HCT116 (cell line): ENCODE measurements at regions not wholly inside any gene's neighbourhood (a gene's known extent, or its start where the extent isn't known, plus 50 kb on each side); places are given as distances from the start of the nearest gene placed in this dataset.

Source experiments
- ATAC-seq: fragments of 200-7000 bp; cut with Tn5 transposase; 2 replicates; pipeline ENCODE4 v1.9.1; 2020; ENCODE audit warnings: mild to moderate bottlenecking, moderate library complexity
- BruUV-seq: library from RNA; stranded (reverse); fragments of 400-500 nt; replicated peaks from 2 replicates; lab custom pipeline; 2021; lab: Mats Ljungman, UMichigan
- CTCF ChIA-PET: fragments of 300-600 bp; sonication (Branson Sonifier 250); formaldehyde crosslinking; loops from one replicate; lab custom pipeline; 2021; ENCODE audit warnings: antibody characterized with exemption; lab: Charles Lee
- POLR2A ChIA-PET: fragments of 300-600, 350-600 bp; sonication (Branson Sonifier 250); formaldehyde crosslinking; loops from one replicate; lab custom pipeline; 2021; ENCODE audit warnings: antibody characterized with exemption; lab: Charles Lee
- RAD21 ChIA-PET, 2 experiments: fragments of 300-600 bp; sonication (Branson Sonifier 250); formaldehyde crosslinking; loops; one replicate each; lab custom pipeline; 2023; ENCODE audit warnings: low total read pairs in 2 of 2; ENCODE audit not compliant: uncharacterized antibody in 2 of 2, unreplicated experiment in 2 of 2, low non-redundant PET in 1 of 2; lab: Charles Lee
- DNase-seq: peaks from one replicate; pipeline ENCODE4 v3.0.0-alpha.2; 2010; ENCODE audit warnings: low read depth, low spot score
- H2AFZ ChIP-seq: fragments of 200-600 bp; shearing (Covaris generic), sonication (generic); 2 replicates; pipeline ENCODE4 v1.6.1; 2017; ENCODE audit warnings: low read depth, mixed run types, mixed read lengths, antibody characterized with exemption, low read length; ENCODE audit not compliant: poor library complexity, severe bottlenecking
- H3K27ac ChIP-seq: 2 replicates; pipeline ENCODE4 v1.5.1; 2012; ENCODE audit warnings: low read depth, low read length
- H3K27me3 ChIP-seq: fragments of 200-600 bp; sonication (generic); 2 replicates; pipeline ENCODE4 v1.6.1; 2016; ENCODE audit warnings: mixed run types, low read length, mixed read lengths; ENCODE audit not compliant: insufficient read depth
- H3K36me3 ChIP-seq, 2 experiments: fragments of 200-500 bp in 1 of 2; fragments of 200-600 bp in 1 of 2; sonication (Bioruptor generic) in 1 of 2; sonication (generic) in 1 of 2; 2 replicates each; pipeline versions ENCODE4 v1.5.1 to v1.6.1; 2014 to 2016; ENCODE audit warnings: low read length in 2 of 2, inconsistent platforms in 1 of 2, mixed read lengths in 1 of 2, mixed run types in 1 of 2; ENCODE audit not compliant: insufficient read depth in 2 of 2, control insufficient read depth in 1 of 2
- H3K4me1 ChIP-seq, 2 experiments: fragments of 200-600 bp in 1 of 2; sonication (generic) in 1 of 2; 2 replicates each; pipeline versions ENCODE4 v1.5.1 to v1.6.1; 2012 to 2017; ENCODE audit warnings: low read length in 2 of 2, inconsistent platforms in 1 of 2, mild to moderate bottlenecking in 1 of 2, mixed read lengths in 1 of 2, mixed run types in 1 of 2, moderate library complexity in 1 of 2; ENCODE audit not compliant: insufficient read depth in 2 of 2, control insufficient read depth in 1 of 2
- H3K4me2 ChIP-seq: fragments of 200-600 bp; sonication (generic); 2 replicates; pipeline ENCODE4 v1.6.1; 2017; ENCODE audit warnings: mixed run types, low read length, mixed read lengths
- H3K4me3 ChIP-seq, 2 experiments: fragments of 200-600 bp in 1 of 2; sonication (generic) in 1 of 2; replicated peaks in 1 of 2; 2 replicates each; pipeline ENCODE4 v1.5.1; 2011 to 2016; ENCODE audit warnings: low read length in 2 of 2, control low read depth in 1 of 2, low read depth in 1 of 2, mild to moderate bottlenecking in 1 of 2, mixed read lengths in 1 of 2, mixed run types in 1 of 2
- H3K79me2 ChIP-seq: fragments of 200-600 bp; sonication (generic); 2 replicates; pipeline ENCODE4 v1.6.1; 2017; ENCODE audit warnings: mild to moderate bottlenecking, mixed run types, low read length, moderate library complexity, mixed read lengths; ENCODE audit not compliant: insufficient read depth
- H3K9ac ChIP-seq: fragments of 200-600 bp; sonication (generic); 2 replicates; pipeline ENCODE4 v1.6.1; 2016; ENCODE audit warnings: low read length, mixed read lengths
- H3K9me2 ChIP-seq: fragments of 200-600 bp; sonication (generic), shearing (Covaris generic); 2 replicates; pipeline ENCODE4 v1.6.1; 2017; ENCODE audit warnings: mixed run types, mild to moderate bottlenecking, moderate library complexity; ENCODE audit not compliant: insufficient read depth
- H3K9me3 ChIP-seq, 2 experiments: fragments of 200-500 bp in 1 of 2; fragments of 200-600 bp in 1 of 2; sonication (Bioruptor generic) in 1 of 2; sonication (generic) in 1 of 2; 2 replicates each; pipeline ENCODE4 v1.6.1; 2014 to 2017; ENCODE audit warnings: low read length in 2 of 2, mixed read lengths in 2 of 2, inconsistent platforms in 1 of 2, low read depth in 1 of 2, mild to moderate bottlenecking in 1 of 2, mixed run types in 1 of 2, moderate library complexity in 1 of 2; ENCODE audit not compliant: control insufficient read depth in 1 of 2, insufficient read depth in 1 of 2
- H4K20me1 ChIP-seq: fragments of 200-600 bp; sonication (generic), shearing (Covaris generic); 2 replicates; pipeline ENCODE4 v1.6.1; 2017; ENCODE audit warnings: mixed run types, mild to moderate bottlenecking, moderate library complexity; ENCODE audit not compliant: insufficient read depth
- EZH2 ChIP-seq: fragments of 200-600 bp; sonication (generic); IDR thresholded peaks from 2 replicates; pipeline ENCODE4 v1.6.1; 2017; ENCODE audit warnings: antibody characterized with exemption, mixed run types
- SP1 ChIP-seq: IDR thresholded peaks from 2 replicates; pipeline ENCODE4 v1.6.1; 2012; ENCODE audit warnings: low read depth
- intact Hi-C: fragments of 100-400 bp; cut with micrococcal nuclease; formaldehyde crosslinking; loops from 2 replicates; pipeline ENCODE4 v1.10.0; 2022
- TF ChIP-seq, protein P1 (sequence below): IDR thresholded peaks from 2 replicates; pipeline ENCODE4 v1.6.1; 2012; ENCODE audit warnings: low read depth
- TF ChIP-seq, protein P2 (sequence below), 3 experiments: fragments of 200-600 bp in 1 of 3; sonication (generic) in 1 of 3; IDR thresholded peaks in 2 of 3; conservative IDR thresholded peaks in 1 of 3; 2 replicates each; pipeline ENCODE4 v1.5.1; 2012 to 2017; ENCODE audit warnings: low read depth in 2 of 3, low read length in 2 of 3, antibody characterized with exemption in 1 of 3, borderline replicate concordance in 1 of 3, control low read depth in 1 of 3, mild to moderate bottlenecking in 1 of 3, mixed read lengths in 1 of 3, mixed run types in 1 of 3, moderate library complexity in 1 of 3; ENCODE audit not compliant: insufficient read depth in 1 of 3
- TF ChIP-seq, protein P3 (sequence below): IDR thresholded peaks from 2 replicates; pipeline ENCODE4 v1.6.1; 2012

DNA sequence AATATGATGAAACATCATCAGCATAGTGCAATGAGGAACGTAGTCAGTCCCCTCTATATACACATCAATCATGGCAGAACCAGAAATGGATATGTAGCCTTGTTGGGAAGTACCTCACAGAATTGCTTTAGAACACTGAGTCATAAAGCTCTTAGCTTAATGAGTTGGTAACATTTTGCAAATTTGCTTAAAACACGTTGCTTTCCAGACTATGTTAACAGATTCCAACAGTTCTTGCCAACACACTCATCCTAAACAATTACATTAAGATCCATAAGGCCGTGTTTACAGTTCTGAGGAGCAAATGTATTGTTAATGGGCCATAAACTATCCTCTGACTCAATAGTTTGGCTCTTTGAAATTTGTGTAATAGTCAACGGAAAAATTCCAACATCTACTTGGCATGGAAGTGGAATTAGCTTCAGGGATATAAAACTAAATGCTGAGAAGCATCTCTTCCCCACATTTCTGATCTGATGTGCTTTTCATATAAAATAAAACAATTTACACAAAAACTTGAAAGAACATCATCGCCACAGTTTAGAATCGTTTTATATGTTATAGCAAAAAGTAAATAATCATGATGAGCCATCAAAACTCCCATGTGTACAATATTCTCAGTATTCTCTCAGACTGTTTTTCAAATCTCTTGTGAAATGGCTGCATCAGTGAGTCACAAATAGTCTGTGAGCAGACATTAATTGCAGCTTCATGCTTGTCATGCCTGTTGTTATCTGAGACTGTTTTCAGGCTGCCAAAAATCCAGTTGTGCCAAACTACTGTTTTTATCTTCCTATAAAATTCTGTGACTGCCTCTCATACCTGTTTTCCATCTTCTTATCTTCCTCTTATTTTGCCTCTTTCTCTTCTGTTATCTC, 291.9 kb downstream of the COX7C start:
- Histone ChIP-seq H3K4me1 (no peaks in the 10 kb centered on the region; a peak in 1 of 4 replicates), H3K36me3 (no peaks in the 10 kb centered on the region), H3K4me3 (no peak overlapping the region), H3K27ac (no peak overlapping the region), H3K9me2 (no peaks in the 10 kb centered on the region), H3K9ac (no peak overlapping the region), H3K27me3 (no peaks in the 10 kb centered on the region), H2AFZ (no peak overlapping the region), H3K9me3 (no peaks in the 10 kb centered on the region), H3K4me2 (no peak overlapping the region), H3K79me2 (no peaks in the 10 kb centered on the region), H4K20me1 (no peaks in the 10 kb centered on the region)
- TF ChIP-seq SP1 (no peak), EZH2 (no peak)
- TF ChIP-seq, protein P1, sequence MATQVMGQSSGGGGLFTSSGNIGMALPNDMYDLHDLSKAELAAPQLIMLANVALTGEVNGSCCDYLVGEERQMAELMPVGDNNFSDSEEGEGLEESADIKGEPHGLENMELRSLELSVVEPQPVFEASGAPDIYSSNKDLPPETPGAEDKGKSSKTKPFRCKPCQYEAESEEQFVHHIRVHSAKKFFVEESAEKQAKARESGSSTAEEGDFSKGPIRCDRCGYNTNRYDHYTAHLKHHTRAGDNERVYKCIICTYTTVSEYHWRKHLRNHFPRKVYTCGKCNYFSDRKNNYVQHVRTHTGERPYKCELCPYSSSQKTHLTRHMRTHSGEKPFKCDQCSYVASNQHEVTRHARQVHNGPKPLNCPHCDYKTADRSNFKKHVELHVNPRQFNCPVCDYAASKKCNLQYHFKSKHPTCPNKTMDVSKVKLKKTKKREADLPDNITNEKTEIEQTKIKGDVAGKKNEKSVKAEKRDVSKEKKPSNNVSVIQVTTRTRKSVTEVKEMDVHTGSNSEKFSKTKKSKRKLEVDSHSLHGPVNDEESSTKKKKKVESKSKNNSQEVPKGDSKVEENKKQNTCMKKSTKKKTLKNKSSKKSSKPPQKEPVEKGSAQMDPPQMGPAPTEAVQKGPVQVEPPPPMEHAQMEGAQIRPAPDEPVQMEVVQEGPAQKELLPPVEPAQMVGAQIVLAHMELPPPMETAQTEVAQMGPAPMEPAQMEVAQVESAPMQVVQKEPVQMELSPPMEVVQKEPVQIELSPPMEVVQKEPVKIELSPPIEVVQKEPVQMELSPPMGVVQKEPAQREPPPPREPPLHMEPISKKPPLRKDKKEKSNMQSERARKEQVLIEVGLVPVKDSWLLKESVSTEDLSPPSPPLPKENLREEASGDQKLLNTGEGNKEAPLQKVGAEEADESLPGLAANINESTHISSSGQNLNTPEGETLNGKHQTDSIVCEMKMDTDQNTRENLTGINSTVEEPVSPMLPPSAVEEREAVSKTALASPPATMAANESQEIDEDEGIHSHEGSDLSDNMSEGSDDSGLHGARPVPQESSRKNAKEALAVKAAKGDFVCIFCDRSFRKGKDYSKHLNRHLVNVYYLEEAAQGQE = no peak
- TF ChIP-seq, protein P2, sequence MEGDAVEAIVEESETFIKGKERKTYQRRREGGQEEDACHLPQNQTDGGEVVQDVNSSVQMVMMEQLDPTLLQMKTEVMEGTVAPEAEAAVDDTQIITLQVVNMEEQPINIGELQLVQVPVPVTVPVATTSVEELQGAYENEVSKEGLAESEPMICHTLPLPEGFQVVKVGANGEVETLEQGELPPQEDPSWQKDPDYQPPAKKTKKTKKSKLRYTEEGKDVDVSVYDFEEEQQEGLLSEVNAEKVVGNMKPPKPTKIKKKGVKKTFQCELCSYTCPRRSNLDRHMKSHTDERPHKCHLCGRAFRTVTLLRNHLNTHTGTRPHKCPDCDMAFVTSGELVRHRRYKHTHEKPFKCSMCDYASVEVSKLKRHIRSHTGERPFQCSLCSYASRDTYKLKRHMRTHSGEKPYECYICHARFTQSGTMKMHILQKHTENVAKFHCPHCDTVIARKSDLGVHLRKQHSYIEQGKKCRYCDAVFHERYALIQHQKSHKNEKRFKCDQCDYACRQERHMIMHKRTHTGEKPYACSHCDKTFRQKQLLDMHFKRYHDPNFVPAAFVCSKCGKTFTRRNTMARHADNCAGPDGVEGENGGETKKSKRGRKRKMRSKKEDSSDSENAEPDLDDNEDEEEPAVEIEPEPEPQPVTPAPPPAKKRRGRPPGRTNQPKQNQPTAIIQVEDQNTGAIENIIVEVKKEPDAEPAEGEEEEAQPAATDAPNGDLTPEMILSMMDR (IDR thresholded peaks at IDR 0.05 in 2 of 3, conservative IDR thresholded peaks at IDR 0.05 in 1 of 3; ENCODE audit: borderline replicate concordance in 1 of 3, insufficient read depth in 1 of 3, low read depth in 2 of 3, low read length in 2 of 3) = no peak
- TF ChIP-seq, protein P3, sequence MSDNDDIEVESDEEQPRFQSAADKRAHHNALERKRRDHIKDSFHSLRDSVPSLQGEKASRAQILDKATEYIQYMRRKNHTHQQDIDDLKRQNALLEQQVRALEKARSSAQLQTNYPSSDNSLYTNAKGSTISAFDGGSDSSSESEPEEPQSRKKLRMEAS = no peak
- ATAC-seq = no peak
- ChIA-PET POLR2A (no interaction called here), RAD21 (no interaction called here), CTCF (no interaction called here)
- DNase-seq = no peak
- no TSS peak for BruUV-seq
- intact Hi-C loops = no loop called here
